Ascending aorta (tissue), 2 donors: ENCODE measurements at regions not wholly inside any gene's neighbourhood (a gene's known extent, or its start where the extent isn't known, plus 50 kb on each side); places are given as distances from the start of the nearest gene placed in this dataset.

Experiments
- DNase-seq, 2 donors: peaks; one replicate each; pipeline ENCODE4 v3.0.0-alpha.2; 2019; ENCODE audit warnings: low spot score in 2 of 2
- H3K27ac ChIP-seq, 2 donors: fragments of 200-600 bp; sonication (generic); one replicate each; pipeline ENCODE4 v1.5.1; 2016 to 2017; ENCODE audit warnings: mild to moderate bottlenecking in 1 of 2
- H3K27me3 ChIP-seq: fragments of 200-600 bp; sonication (generic); one replicate; pipeline ENCODE4 v1.5.1; 2017
- H3K36me3 ChIP-seq, 2 donors: fragments of 200-600 bp; sonication (generic); one replicate each; pipeline ENCODE4 v1.5.1; 2016
- H3K4me1 ChIP-seq, 2 donors: fragments of 200-600 bp; sonication (generic); one replicate each; pipeline ENCODE4 v1.5.1; 2016 to 2017; ENCODE audit warnings: mild to moderate bottlenecking in 1 of 2
- H3K4me3 ChIP-seq, 2 donors: fragments of 200-600 bp; sonication (generic); one replicate each; pipeline ENCODE4 v1.5.1; 2016 to 2017; ENCODE audit warnings: mild to moderate bottlenecking in 1 of 2
- H3K9me3 ChIP-seq, 2 donors: fragments of 200-600 bp; sonication (generic); one replicate each; pipeline ENCODE4 v1.5.1; 2016
- intact Hi-C: fragments of 100-400 bp; cut with DNase I; formaldehyde crosslinking; loops from one replicate; pipeline ENCODE4 v1.15.1; 2023
- TF ChIP-seq, protein P1 (sequence below), 3 experiments: fragments of 200-600 bp in 2 of 3; fragments of 450-650 bp in 1 of 3; sonication (generic) in 2 of 3; IDR thresholded peaks; one replicate each; pipeline ENCODE4 v1.5.1; 2016 to 2019; ENCODE audit warnings: antibody characterized with exemption in 3 of 3, mild to moderate bottlenecking in 1 of 3, moderate library complexity in 1 of 3

DNA sequence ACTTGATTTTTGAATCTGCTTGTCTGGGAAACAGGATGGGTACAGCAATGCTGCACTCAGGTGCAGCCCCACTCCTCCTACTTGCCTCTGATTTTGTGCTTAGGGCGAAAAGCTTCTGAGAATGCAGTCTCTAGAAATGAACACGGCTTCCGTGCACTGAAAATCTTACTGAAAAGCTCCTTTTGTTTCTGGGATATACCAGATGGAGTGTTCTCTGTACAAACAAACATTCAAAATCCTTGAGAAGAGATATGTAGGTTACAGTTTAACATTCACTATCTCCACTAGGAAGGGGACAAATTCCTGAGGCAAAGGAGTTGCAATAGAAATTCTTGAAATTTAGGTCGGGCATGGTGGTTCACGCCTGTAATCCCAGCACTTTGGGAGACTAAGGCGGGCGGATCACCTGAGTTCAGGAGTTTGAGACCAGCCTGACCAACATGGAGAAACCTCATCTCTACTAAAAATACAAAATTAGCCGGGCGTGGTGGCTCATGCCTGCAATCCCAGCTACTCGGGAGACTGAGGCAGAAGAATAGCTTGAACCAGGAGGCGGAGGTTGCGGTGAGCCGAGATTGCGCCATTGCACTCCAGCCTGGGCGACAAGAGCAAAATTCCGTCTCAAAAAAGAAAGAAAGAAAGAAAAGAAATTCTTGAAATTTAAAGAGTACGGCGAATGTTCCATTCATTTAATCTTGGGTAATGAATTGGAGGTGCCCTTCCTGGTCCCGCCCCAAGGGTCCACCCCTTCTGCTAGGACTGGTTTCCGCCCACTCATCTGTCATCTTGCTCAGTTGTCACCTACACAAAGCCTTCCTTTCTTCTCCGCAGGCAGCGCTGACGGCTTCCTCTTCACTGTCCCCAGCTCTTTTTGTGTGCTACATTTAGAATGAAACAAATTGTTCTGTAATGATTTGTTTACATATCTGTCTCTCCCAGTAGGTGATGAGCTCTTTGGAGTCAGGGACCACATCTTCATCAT lies 92.4 kb downstream of the SOCS6 start:
- no peaks in the 10 kb centered on the region for H3K4me1 ChIP-seq
- H3K36me3 ChIP-seq: no peaks in the 10 kb centered on the region
- H3K27me3 ChIP-seq: no peaks in the 10 kb centered on the region
- H3K9me3 ChIP-seq: no peaks in the 10 kb centered on the region
- intact Hi-C loops: no loop called here
- TF ChIP-seq, protein P1, sequence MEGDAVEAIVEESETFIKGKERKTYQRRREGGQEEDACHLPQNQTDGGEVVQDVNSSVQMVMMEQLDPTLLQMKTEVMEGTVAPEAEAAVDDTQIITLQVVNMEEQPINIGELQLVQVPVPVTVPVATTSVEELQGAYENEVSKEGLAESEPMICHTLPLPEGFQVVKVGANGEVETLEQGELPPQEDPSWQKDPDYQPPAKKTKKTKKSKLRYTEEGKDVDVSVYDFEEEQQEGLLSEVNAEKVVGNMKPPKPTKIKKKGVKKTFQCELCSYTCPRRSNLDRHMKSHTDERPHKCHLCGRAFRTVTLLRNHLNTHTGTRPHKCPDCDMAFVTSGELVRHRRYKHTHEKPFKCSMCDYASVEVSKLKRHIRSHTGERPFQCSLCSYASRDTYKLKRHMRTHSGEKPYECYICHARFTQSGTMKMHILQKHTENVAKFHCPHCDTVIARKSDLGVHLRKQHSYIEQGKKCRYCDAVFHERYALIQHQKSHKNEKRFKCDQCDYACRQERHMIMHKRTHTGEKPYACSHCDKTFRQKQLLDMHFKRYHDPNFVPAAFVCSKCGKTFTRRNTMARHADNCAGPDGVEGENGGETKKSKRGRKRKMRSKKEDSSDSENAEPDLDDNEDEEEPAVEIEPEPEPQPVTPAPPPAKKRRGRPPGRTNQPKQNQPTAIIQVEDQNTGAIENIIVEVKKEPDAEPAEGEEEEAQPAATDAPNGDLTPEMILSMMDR (IDR thresholded peaks at IDR 0.05): no peak
- H3K4me3 ChIP-seq: no peak overlapping the region
- no peak overlapping the region for H3K27ac ChIP-seq
- DNase-seq: no peak
